ENCODE measurements at regions not wholly inside any gene's neighbourhood (a gene's known extent, or its start where the extent isn't known, plus 50 kb on each side); places are given as distances from the start of the nearest gene placed in this dataset.

DNA sequence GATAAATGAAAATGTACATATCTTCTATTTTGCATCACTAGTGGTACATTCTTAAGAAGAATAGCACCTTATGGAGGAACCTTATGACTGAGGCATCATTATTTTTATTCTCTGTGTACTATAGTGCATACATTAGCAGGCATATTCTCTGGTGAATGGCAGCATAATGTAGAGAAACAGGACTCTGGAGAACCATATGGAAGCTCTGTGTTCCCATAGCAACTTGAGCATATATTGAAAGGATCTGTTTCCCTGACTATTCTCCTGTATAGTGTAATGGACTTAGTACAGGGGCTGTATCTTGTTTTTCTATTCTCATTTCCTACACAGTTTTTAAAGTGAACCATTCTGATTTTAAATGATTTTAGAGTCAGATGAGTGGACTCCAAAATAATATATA lies 128.4 kb upstream of the SMIM30 start:
- TF ChIP-seq CTCF (IDR thresholded peaks at IDR 0.05; ENCODE audit: borderline replicate concordance, extremely low read depth, low read length, poor library complexity, severe bottlenecking) (no peak), EZH2 (IDR thresholded peaks at IDR 0.05; ENCODE audit: borderline replicate concordance, low read depth, low read length, severe bottlenecking) (no peak)

Data from DND-41 (cell line).